ENCODE measurements at regions not wholly inside any gene's neighbourhood (a gene's known extent, or its start where the extent isn't known, plus 50 kb on each side); places are given as distances from the start of the nearest gene placed in this dataset.

DNA sequence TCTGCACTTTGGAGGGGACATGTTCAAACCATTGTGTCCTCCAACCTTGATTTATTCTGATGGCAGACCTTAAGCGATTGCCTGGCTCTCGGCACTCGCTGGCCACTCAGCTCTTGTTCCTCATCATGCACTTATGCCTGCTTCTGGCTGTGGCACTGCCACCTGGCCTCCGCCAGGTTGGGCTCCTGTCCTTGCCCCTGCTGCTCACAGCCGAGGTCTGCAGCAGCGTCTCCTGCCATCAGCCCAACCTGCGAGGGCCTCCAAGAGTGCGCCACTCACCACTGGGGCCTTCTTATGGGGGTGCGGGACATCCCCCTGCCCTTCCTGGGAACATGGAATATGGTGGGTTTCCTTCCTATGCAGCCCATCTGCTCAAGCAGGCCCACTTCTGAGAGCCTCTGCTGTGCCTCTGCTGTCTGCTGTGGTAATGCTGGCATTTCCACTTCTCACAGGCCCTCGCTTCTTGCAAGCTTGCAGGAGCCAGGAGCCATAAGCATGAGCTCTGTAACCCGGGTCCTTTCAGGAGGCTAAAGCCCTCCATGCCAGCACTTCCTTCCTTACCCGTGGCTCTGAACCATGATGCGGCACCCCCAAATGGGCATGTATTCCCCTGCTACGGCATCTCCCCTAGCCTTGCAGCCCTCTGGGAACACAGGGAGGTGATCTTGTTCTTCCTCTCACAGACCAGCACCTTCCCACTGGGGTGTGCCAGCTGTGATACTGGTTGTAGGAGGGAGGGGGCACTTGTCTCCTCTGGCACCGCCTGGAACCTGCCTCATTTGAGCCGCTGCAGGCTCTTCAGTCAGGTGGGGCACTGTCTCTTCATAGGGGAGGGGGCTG lies 58.6 kb upstream of the HS6ST1 start:
- H3K4me3 ChIP-seq (ENCODE audit: low read length): no peak overlapping the region
- no peaks in the 10 kb centered on the region for H3K9me3 ChIP-seq (ENCODE audit: low read depth, low read length)
- H3K4me1 ChIP-seq (ENCODE audit: insufficient read depth, low read length): no peaks in the 10 kb centered on the region
- H3K27me3 ChIP-seq (ENCODE audit: insufficient read depth, low read length): no peaks in the 10 kb centered on the region

- Histone ChIP-seq H3K4me3 (ENCODE audit: low read length) (no peak overlapping the region), H3K9me3 (ENCODE audit: low read depth, low read length) (no peaks in the 10 kb centered on the region), H3K4me1 (ENCODE audit: insufficient read depth, low read length) (no peaks in the 10 kb centered on the region), H3K27me3 (ENCODE audit: insufficient read depth, low read length) (no peaks in the 10 kb centered on the region)
Measured at GRCh38 chr2:128378231-128379020, 59.8 kb upstream of the HS6ST1 start.

DNA sequence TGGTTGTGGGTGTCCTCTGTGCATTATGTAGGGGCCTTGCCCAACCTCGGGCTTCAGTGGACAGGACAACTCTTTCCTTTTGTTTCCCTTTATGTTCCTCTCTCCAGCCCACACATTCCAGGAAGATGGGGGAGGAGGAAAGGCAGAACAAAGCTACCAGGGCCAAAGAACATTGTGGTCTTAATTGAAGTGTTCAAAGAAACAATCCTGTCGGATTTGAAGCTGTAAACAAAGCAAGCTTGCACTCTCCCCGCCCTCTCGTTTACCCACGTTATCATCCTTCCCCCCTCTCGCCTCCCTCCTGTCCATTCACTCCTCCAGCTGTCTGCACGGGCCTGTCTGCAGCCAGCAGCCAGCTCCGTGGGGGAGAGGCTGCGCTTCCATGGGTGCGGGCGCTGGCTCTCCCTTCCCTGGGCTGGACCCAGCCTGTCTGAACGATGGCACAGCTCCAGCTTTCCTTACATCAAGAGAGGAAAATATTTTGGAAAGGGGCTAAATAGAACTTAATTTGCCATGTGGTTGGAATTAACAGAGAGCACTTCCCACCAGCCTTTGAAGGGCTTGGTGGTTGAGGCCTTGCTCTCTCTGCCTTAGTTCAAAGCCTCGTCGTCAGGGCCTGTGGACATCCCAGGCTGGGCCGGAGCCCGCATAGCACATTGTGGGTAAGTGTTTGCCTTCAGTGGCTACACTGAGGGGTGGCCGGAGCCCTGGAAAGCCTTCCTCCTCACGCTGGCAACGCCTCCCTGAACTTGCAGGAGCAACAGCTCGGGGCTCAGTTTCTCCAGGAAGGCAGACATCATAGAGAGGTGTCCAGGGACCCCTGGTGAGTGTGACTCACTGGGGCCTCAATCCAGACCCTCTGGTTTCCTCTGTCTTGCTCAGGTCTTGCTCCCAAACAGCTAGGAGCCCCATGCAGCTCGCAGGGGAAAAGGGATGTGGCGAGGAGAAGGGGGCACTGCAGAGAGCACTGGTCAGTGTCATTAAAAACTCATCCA lies 60.6 kb upstream of the HS6ST1 start:
- Histone ChIP-seq H3K27me3 (ENCODE audit: insufficient read depth, low read length) (no peaks in the 10 kb centered on the region), H3K4me1 (ENCODE audit: insufficient read depth, low read length) (no peaks in the 10 kb centered on the region), H3K4me3 (ENCODE audit: low read length) (no peak overlapping the region), H3K9me3 (ENCODE audit: low read depth, low read length) (no peaks in the 10 kb centered on the region)

GRCh38 chr2:128380061-128380889 lies 61.6 kb upstream of the HS6ST1 start:
- H3K4me3 ChIP-seq (ENCODE audit: low read length): no peak overlapping the region
- H3K9me3 ChIP-seq (ENCODE audit: low read depth, low read length): no peaks in the 10 kb centered on the region
- H3K27me3 ChIP-seq (ENCODE audit: insufficient read depth, low read length): no peaks in the 10 kb centered on the region
- H3K4me1 ChIP-seq (ENCODE audit: insufficient read depth, low read length): no peaks in the 10 kb centered on the region

DNA sequence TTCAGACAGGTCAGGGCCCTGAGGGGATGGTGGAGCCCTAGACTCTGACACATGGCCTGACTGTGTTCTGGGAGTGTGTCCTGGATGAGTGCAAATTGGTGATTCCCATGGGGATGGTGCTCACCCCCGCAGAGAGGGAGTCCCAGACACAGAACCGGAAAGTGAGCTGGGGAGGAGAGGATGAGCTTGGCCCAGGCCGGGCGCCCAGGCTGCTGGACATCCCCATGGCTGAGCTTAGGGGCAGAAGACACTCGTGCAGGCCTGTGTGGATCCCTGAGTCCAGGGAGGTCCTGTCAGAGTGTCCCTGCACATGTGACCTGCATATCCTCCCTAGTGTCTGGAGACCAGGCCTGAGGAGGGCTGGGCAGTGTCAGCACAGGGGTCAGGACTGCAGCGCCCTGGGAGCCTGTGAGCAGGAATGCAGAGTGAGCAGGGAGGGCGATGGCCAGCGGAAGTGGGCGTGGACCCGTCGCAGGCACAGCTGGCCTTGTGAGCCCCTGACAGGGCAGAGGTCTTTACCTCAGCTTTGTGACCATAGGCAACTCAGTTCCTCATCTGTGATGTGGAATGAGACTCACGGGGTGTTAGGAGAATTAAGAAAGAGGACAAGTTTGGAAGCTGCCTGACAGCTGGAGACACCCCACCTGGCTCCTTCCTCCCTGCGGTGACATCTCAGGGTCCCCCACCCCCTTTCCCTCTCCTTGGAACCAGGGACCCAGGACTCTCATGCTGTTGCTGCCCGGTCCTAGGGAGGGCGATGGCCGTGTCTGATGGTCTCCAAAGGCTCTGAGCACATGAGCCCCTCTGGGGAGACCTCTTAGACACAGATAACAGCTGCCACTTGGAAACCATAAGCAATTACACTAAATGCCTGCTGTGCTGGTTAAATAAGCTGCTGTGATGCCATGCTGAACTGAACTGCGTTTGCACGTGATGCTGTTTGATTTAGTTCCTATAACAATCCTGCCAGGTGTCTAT lies 62.6 kb upstream of the HS6ST1 start:
- Histone ChIP-seq H3K4me1 (ENCODE audit: insufficient read depth, low read length) (no peaks in the 10 kb centered on the region), H3K9me3 (ENCODE audit: low read depth, low read length) (no peaks in the 10 kb centered on the region), H3K4me3 (ENCODE audit: low read length) (no peak overlapping the region), H3K27me3 (ENCODE audit: insufficient read depth, low read length) (no peaks in the 10 kb centered on the region)

DNA sequence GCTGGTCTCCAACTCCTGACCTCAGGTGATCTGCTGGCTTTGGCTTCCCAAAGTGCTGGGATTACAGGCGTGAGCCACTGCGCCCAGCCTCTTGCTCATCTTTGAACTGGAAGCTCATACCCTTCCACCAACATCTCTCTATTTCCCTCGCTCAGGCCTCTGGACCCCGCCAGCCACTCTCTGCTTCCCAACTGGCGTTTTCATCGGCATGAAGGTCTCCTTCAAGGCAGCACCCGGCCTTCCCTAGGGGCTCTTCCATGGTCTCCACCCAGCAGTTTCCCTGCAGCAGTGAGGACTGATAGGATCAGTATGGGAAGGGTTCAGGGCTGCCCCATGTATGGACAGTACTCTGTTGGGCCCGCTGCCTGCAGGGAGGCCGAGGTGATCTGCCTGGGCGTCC lies 65.8 kb upstream of the HS6ST1 start:
- Histone ChIP-seq H3K9me3 (ENCODE audit: low read depth, low read length) (no peaks in the 10 kb centered on the region), H3K4me3 (ENCODE audit: low read length) (no peak overlapping the region), H3K27me3 (ENCODE audit: insufficient read depth, low read length) (no peaks in the 10 kb centered on the region), H3K4me1 (ENCODE audit: insufficient read depth, low read length) (no peaks in the 10 kb centered on the region)

DNA sequence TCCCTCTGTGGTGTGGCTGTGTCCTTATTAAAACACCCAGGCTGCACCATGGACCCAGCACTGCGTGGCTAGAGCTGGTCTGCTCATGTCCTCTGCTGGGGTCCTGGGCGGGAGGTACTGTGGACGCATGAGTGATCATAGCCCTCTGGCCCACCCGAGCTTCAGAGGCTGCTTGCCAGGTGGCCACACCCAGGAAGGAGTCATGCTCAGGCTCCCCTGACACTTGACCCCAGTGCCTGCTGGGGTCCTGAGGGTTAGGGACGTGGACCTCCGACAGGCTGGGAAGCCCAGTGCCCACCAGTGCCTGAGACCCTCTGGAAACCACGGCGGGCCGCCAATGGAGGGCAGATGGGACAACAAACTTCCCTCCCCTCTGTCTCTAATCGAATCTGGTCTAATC lies 66.3 kb upstream of the HS6ST1 start:
- Histone ChIP-seq H3K4me1 (ENCODE audit: insufficient read depth, low read length) (no peaks in the 10 kb centered on the region), H3K27me3 (ENCODE audit: insufficient read depth, low read length) (no peaks in the 10 kb centered on the region)

GRCh38 chr2:128385365-128385764 lies 66.7 kb upstream of the HS6ST1 start:
- no peaks in the 10 kb centered on the region for H3K9me3 ChIP-seq (ENCODE audit: low read depth, low read length)
- H3K27me3 ChIP-seq (ENCODE audit: insufficient read depth, low read length): no peaks in the 10 kb centered on the region
- no peaks in the 10 kb centered on the region for H3K4me1 ChIP-seq (ENCODE audit: insufficient read depth, low read length)
- H3K4me3 ChIP-seq (ENCODE audit: low read length): no peak overlapping the region

More for the DNA sequence above, 66.3 kb upstream of the HS6ST1 start:
- Histone ChIP-seq H3K4me3 (ENCODE audit: low read length) (no peak overlapping the region), H3K9me3 (ENCODE audit: low read depth, low read length) (no peaks in the 10 kb centered on the region)

DNA sequence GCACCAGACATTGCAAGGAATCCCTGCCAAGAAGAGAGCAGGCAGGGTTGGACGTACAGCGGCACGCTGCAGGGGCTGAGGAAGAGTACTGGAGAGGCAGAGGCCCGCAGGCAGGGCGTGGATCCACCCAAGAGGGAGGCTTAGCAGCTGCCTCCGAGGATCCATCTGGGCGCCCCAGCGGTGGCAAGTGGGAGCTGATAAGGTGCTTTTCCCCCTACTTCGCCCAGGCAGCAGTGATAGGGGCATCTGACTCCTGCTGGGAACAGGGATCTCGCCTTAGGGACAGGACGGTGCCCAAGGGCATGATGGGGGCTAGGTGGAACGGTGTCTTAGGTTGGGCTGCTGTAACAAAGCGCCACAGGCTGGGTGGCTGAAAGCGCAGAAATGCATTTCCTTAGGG lies 67.4 kb upstream of the HS6ST1 start:
- H3K9me3 ChIP-seq (ENCODE audit: low read depth, low read length): no peaks in the 10 kb centered on the region
- no peak overlapping the region for H3K4me3 ChIP-seq (ENCODE audit: low read length)
- no peaks in the 10 kb centered on the region for H3K4me1 ChIP-seq (ENCODE audit: insufficient read depth, low read length)
- H3K27me3 ChIP-seq (ENCODE audit: insufficient read depth, low read length): no peaks in the 10 kb centered on the region

- no peaks in the 10 kb centered on the region for H3K27me3 ChIP-seq (ENCODE audit: insufficient read depth, low read length)
- H3K4me3 ChIP-seq (ENCODE audit: low read length): no peak overlapping the region
- H3K4me1 ChIP-seq (ENCODE audit: insufficient read depth, low read length): no peaks in the 10 kb centered on the region
- no peaks in the 10 kb centered on the region for H3K9me3 ChIP-seq (ENCODE audit: low read depth, low read length)
Measured at GRCh38 chr2:128388499-128388941, 69.9 kb upstream of the HS6ST1 start.

- no peaks in the 10 kb centered on the region for H3K9me3 ChIP-seq (ENCODE audit: low read depth, low read length)
- no peaks in the 10 kb centered on the region for H3K4me1 ChIP-seq (ENCODE audit: insufficient read depth, low read length)
- no peak overlapping the region for H3K4me3 ChIP-seq (ENCODE audit: low read length)
- H3K27me3 ChIP-seq (ENCODE audit: insufficient read depth, low read length): no peaks in the 10 kb centered on the region
Measured at GRCh38 chr2:128389388-128390086, 70.9 kb upstream of the HS6ST1 start.

DNA sequence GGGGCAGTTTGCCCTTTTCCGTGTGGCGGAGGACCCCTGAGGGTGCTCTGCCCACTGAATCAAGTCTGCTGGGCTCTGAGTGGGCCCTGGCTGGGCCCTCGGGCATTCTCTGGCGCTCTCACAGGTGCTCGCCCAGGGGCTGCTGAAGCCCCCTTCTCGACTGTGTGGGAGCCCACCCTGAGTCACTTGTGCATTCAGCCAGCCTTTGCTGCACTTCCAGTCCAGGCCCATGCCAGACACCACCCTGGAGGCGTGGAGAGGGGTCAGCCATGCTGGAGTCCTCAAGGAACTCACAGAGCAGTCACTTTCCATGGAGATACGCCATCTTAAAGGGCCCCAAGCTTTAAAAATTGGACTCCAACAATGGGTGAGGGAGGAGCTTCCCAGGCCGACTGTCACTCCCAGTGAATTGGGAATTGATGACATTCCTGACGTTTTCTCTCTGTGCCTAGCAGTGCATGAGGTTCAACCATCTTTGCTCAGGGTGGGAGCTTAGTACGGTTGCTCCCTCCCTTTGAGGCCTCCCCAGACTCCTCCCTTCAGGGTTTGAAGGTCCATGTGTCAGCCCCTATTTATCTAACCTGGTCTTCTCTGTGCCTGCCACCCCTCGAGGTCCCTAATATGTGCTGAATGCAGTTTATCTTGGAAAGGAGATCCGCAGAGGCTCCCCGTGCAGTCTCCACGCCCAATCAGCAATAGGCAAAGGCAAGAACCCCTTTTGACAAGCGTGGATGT lies 71.8 kb upstream of the HS6ST1 start:
- no peak overlapping the region for H3K4me3 ChIP-seq (ENCODE audit: low read length)
- H3K9me3 ChIP-seq (ENCODE audit: low read depth, low read length): no peaks in the 10 kb centered on the region
- no peaks in the 10 kb centered on the region for H3K27me3 ChIP-seq (ENCODE audit: insufficient read depth, low read length)
- no peaks in the 10 kb centered on the region for H3K4me1 ChIP-seq (ENCODE audit: insufficient read depth, low read length)

All from mononuclear cell (primary cell).